HepG2 (cell line): ENCODE measurements at regions not wholly inside any gene's neighbourhood (a gene's known extent, or its start where the extent isn't known, plus 50 kb on each side); places are given as distances from the start of the nearest gene placed in this dataset.

Experiments used
- ATAC-seq: fragments of 200-7000 bp; cut with Tn5 transposase; 3 replicates; pipeline ENCODE4 v1.9.1; 2020; ENCODE audit warnings: mild to moderate bottlenecking, moderate library complexity
- BruUV-seq: library from RNA; stranded (reverse); fragments of 400-500 nt; replicated peaks from 2 replicates; lab custom pipeline; 2021; lab: Mats Ljungman, UMichigan
- CTCF ChIA-PET: fragments of 300-600 bp; formaldehyde crosslinking; extraction: SDS; loops from one replicate; lab custom pipeline; 2021; ENCODE audit warnings: low total read pairs, inconsistent platforms, low intra/inter-chr PET ratio; lab: Yijun Ruan, JAX
- POLR2A ChIA-PET: fragments of 350-600 bp; sonication (Branson Sonifier 250); formaldehyde crosslinking; loops from one replicate; lab custom pipeline; 2020; ENCODE audit warnings: antibody characterized with exemption, inconsistent platforms; lab: Yijun Ruan, JAX
- DNase-seq: peaks from one replicate; pipeline ENCODE4 v3.0.0-alpha.2; 2015; ENCODE audit warnings: low spot score
- FAIRE-seq: peaks from 3 replicates; lab custom pipeline; 2011; peaks lifted over from hg19 to GRCh38; lab: Jason Lieb, UNC
- H2AFZ ChIP-seq: one replicate; pipeline ENCODE4 v1.6.1; 2011; ENCODE audit warnings: low read length, inconsistent platforms
- H3K27ac ChIP-seq: fragments of 300-600 bp; 3 replicates; pipeline ENCODE4 v1.8.0; 2011; ENCODE audit warnings: mixed run types, mild to moderate bottlenecking, mixed read lengths, low read length, inconsistent platforms; ENCODE audit not compliant: insufficient read depth; ENCODE audit errors: extremely low read length
- H3K27me3 ChIP-seq, 2 experiments: fragments of 200-600 bp in 1 of 2; 2 replicates in 1 of 2; 3 replicates in 1 of 2; pipeline versions ENCODE4 v1.6.0 to v1.8.0; 2011; ENCODE audit warnings: low read length in 2 of 2, mild to moderate bottlenecking in 2 of 2, moderate library complexity in 2 of 2, inconsistent platforms in 1 of 2; ENCODE audit not compliant: insufficient read depth in 2 of 2, control insufficient read depth in 1 of 2
- H3K36me3 ChIP-seq, 2 experiments: fragments of 200-600 bp in 1 of 2; replicated peaks in 1 of 2; 2 replicates in 1 of 2; 3 replicates in 1 of 2; pipeline versions ENCODE4 v1.5.1 to v1.8.0; 2011; ENCODE audit warnings: low read length in 2 of 2, inconsistent platforms in 1 of 2; ENCODE audit not compliant: insufficient read depth in 2 of 2, control insufficient read depth in 1 of 2
- H3K4me1 ChIP-seq: 2 replicates; pipeline ENCODE4 v1.5.1; 2012; ENCODE audit warnings: low read length, inconsistent platforms; ENCODE audit not compliant: insufficient read depth
- H3K4me2 ChIP-seq: 2 replicates; pipeline ENCODE4 v1.6.0; 2011; ENCODE audit warnings: low read depth, low read length, inconsistent platforms
- H3K4me3 ChIP-seq, 3 experiments: fragments of 200-600 bp in 1 of 3; sonication (generic), shearing (Covaris generic) in 1 of 3; replicated peaks in 1 of 3; 2 replicates each; pipeline ENCODE4 v1.5.1; 2011 to 2016; ENCODE audit warnings: low read length in 3 of 3, inconsistent platforms in 2 of 3, low read depth in 2 of 3, mild to moderate bottlenecking in 2 of 3, control low read depth in 1 of 3, mixed read lengths in 1 of 3; ENCODE audit not compliant: insufficient read depth in 1 of 3
- H3K79me2 ChIP-seq: one replicate; pipeline ENCODE4 v1.6.1; 2011; ENCODE audit warnings: low read length, inconsistent platforms; ENCODE audit not compliant: insufficient read depth
- H3K9ac ChIP-seq: 2 replicates; pipeline ENCODE4 v1.6.0; 2011; ENCODE audit warnings: mild to moderate bottlenecking, low read depth, low read length, inconsistent platforms; ENCODE audit not compliant: insufficient read depth
- H3K9me3 ChIP-seq: 2 replicates; pipeline ENCODE4 v1.5.1; 2012; ENCODE audit warnings: mild to moderate bottlenecking, low read length
- H4K20me1 ChIP-seq: 2 replicates; pipeline ENCODE4 v1.6.0; 2011; ENCODE audit warnings: inconsistent platforms, mild to moderate bottlenecking, low read length, moderate library complexity; ENCODE audit not compliant: insufficient read depth
- BHLHE40 ChIP-seq: IDR thresholded peaks from 2 replicates; pipeline ENCODE4 v1.6.1; 2011; ENCODE audit warnings: low read length, improper control_type of control experiment
- BORCS8-MEF2B ChIP-seq: sonication (generic); formaldehyde crosslinking; IDR thresholded peaks from 2 replicates; pipeline ENCODE4 v1.8.0; 2022; ENCODE audit warnings: mild to moderate bottlenecking, missing genetic modification reagents
- CEBPB ChIP-seq: IDR thresholded peaks from 2 replicates; pipeline ENCODE4 v1.6.1; 2011; ENCODE audit warnings: low read depth, low read length, improper control_type of control experiment, borderline replicate concordance
- FLYWCH1 ChIP-seq: sonication (generic); formaldehyde crosslinking; IDR thresholded peaks from 2 replicates; pipeline ENCODE4 v1.8.1; 2023; ENCODE audit warnings: mild to moderate bottlenecking, missing genetic modification reagents
- FOXC1 ChIP-seq: sonication (generic); formaldehyde crosslinking; IDR thresholded peaks from 2 replicates; pipeline ENCODE4 v1.8.0; 2022; ENCODE audit warnings: mild to moderate bottlenecking, missing genetic modification reagents, borderline replicate concordance
- KDM4B ChIP-seq: sonication (generic); formaldehyde crosslinking; IDR thresholded peaks from 2 replicates; pipeline ENCODE4 v1.4.0; 2020; ENCODE audit warnings: missing genetic modification reagents
- THAP11 ChIP-seq: IDR thresholded peaks from 2 replicates; pipeline ENCODE4 v1.6.1; 2016; ENCODE audit warnings: missing biosample characterization, missing genetic modification reagents
- U2AF2 ChIP-seq: fragments of 200-400 bp; formaldehyde crosslinking; IDR thresholded peaks from 2 replicates; pipeline ENCODE4 v1.6.1; 2017; ENCODE audit warnings: low read depth, mild to moderate bottlenecking, low read length
- ZBTB7A ChIP-seq: sonication (generic); formaldehyde crosslinking; IDR thresholded peaks from 2 replicates; pipeline ENCODE4 v1.8.0; 2022; ENCODE audit warnings: mild to moderate bottlenecking, missing genetic modification reagents
- ZC3H4 ChIP-seq: sonication (generic); formaldehyde crosslinking; IDR thresholded peaks from 2 replicates; pipeline ENCODE4 v1.4.0; 2020; ENCODE audit warnings: missing genetic modification reagents, borderline replicate concordance
- ZFP36L2 ChIP-seq: sonication (generic); formaldehyde crosslinking; IDR thresholded peaks from 2 replicates; pipeline ENCODE4 v1.4.0; 2020; ENCODE audit warnings: missing genetic modification reagents
- ZIK1 ChIP-seq: sonication (generic); formaldehyde crosslinking; IDR thresholded peaks from 2 replicates; pipeline ENCODE4 v1.5.0; 2020; ENCODE audit warnings: mild to moderate bottlenecking, low read depth, missing genetic modification reagents, borderline replicate concordance
- ZNF101 ChIP-seq: sonication (generic); formaldehyde crosslinking; IDR thresholded peaks from 2 replicates; pipeline ENCODE4 v1.4.0; 2020; ENCODE audit warnings: mild to moderate bottlenecking, low read depth, missing genetic modification reagents, borderline replicate concordance
- ZNF441 ChIP-seq: sonication (generic); formaldehyde crosslinking; IDR thresholded peaks from 2 replicates; pipeline ENCODE4 v1.7.0; 2021; ENCODE audit warnings: missing genetic modification reagents, borderline replicate concordance
- ZNF558 ChIP-seq: sonication (generic); formaldehyde crosslinking; IDR thresholded peaks from 2 replicates; pipeline ENCODE4 v1.9.0; 2022; ENCODE audit warnings: mild to moderate bottlenecking, missing genetic modification reagents, borderline replicate concordance
- ZNF766 ChIP-seq: sonication (generic); formaldehyde crosslinking; IDR thresholded peaks from 2 replicates; pipeline ENCODE4 v1.5.0; 2020; ENCODE audit warnings: missing genetic modification reagents, borderline replicate concordance
- whole genome bisulfite sequencing: methylation state at CpG from one replicate; pipeline ENCODE4 v1.1.6; 2017; ENCODE audit warnings: low lambda C conversion rate; 5-methylcytosine and 5-hydroxymethylcytosine counted together
- in situ Hi-C: cut with HindIII; loops from 2 replicates; pipeline ENCODE4 v1.10.0; 2017; ENCODE audit warnings: low pct_unique_long_range_greater_than_20kb; ENCODE audit not compliant: extremely low pct_ligation_motif_present
- intact Hi-C: fragments of 100-400 bp; cut with micrococcal nuclease; formaldehyde crosslinking; loops from one replicate; pipeline ENCODE4 v1.10.0; 2022; ENCODE audit not compliant: unreplicated experiment
- TF ChIP-seq, protein P1 (sequence below): IDR thresholded peaks from 2 replicates; pipeline ENCODE4 v1.6.1; 2016; ENCODE audit warnings: missing compliant biosample characterization, missing genetic modification reagents, borderline replicate concordance
- TF ChIP-seq, protein P2 (sequence below): sonication (generic); formaldehyde crosslinking; IDR thresholded peaks from 2 replicates; pipeline ENCODE4 v1.4.0; 2020; ENCODE audit warnings: mild to moderate bottlenecking, missing genetic modification reagents
- TF ChIP-seq, protein P3 (sequence below): IDR thresholded peaks from 2 replicates; pipeline ENCODE4 v1.6.1; 2012; ENCODE audit warnings: low read depth, low read length, improper control_type of control experiment
- TF ChIP-seq, protein P4 (sequence below): sonication (generic); formaldehyde crosslinking; IDR thresholded peaks from 2 replicates; pipeline ENCODE4 v1.4.0; 2020; ENCODE audit warnings: mild to moderate bottlenecking, missing genetic modification reagents, borderline replicate concordance

DNA sequence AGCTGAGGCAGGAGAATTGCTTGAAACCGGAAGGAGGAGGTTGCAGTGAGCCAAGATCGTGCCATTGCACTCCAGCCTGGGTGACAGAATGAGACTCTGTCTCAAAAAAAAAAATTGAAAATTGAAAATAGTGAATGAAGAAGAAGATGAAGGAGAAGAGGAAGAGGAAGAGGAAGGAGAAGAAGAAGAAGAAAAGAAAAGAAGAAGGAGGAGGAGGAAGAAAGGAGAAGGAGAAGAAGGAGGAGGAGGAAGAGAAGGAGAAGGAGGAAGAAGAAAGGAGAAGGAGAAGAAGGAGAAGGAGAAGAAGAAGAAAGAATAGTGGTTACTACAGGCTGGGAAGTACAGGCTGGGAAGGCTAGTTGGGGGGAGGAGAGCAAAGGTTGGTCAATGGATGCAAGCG is 124.3 kb upstream of the CPSF6 start:
- in situ Hi-C loops = no loop called here
- ATAC-seq (no peak), DNase-seq (no peak), FAIRE-seq (no peak)
- intact Hi-C loops = no loop called here
- TF ChIP-seq, protein P1, sequence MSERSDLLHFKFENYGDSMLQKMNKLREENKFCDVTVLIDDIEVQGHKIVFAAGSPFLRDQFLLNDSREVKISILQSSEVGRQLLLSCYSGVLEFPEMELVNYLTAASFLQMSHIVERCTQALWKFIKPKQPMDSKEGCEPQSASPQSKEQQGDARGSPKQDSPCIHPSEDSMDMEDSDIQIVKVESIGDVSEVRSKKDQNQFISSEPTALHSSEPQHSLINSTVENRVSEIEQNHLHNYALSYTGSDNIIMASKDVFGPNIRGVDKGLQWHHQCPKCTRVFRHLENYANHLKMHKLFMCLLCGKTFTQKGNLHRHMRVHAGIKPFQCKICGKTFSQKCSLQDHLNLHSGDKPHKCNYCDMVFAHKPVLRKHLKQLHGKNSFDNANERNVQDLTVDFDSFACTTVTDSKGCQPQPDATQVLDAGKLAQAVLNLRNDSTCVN = no peak
- TF ChIP-seq THAP11 (CRISPR knock-in tag) (no peak), FOXC1 (CRISPR knock-in tag) (no peak), ZIK1 (CRISPR knock-in tag) (no peak), ZFP36L2 (CRISPR knock-in tag) (no peak), ZNF558 (no peak), BORCS8-MEF2B (no peak), U2AF2 (no peak), ZC3H4 (CRISPR knock-in tag) (no peak), KDM4B (CRISPR knock-in tag) (no peak), ZNF101 (CRISPR knock-in tag) (no peak), ZNF766 (CRISPR knock-in tag) (no peak), CEBPB (no peak), ZNF441 (CRISPR knock-in tag) (no peak), FLYWCH1 (CRISPR knock-in tag) (no peak), BHLHE40 (no peak), ZBTB7A (CRISPR knock-in tag) (no peak)
- TF ChIP-seq, protein P2, sequence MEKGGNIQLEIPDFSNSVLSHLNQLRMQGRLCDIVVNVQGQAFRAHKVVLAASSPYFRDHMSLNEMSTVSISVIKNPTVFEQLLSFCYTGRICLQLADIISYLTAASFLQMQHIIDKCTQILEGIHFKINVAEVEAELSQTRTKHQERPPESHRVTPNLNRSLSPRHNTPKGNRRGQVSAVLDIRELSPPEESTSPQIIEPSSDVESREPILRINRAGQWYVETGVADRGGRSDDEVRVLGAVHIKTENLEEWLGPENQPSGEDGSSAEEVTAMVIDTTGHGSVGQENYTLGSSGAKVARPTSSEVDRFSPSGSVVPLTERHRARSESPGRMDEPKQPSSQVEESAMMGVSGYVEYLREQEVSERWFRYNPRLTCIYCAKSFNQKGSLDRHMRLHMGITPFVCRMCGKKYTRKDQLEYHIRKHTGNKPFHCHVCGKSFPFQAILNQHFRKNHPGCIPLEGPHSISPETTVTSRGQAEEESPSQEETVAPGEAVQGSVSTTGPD (CRISPR knock-in tag) = no peak
- TF ChIP-seq, protein P3, sequence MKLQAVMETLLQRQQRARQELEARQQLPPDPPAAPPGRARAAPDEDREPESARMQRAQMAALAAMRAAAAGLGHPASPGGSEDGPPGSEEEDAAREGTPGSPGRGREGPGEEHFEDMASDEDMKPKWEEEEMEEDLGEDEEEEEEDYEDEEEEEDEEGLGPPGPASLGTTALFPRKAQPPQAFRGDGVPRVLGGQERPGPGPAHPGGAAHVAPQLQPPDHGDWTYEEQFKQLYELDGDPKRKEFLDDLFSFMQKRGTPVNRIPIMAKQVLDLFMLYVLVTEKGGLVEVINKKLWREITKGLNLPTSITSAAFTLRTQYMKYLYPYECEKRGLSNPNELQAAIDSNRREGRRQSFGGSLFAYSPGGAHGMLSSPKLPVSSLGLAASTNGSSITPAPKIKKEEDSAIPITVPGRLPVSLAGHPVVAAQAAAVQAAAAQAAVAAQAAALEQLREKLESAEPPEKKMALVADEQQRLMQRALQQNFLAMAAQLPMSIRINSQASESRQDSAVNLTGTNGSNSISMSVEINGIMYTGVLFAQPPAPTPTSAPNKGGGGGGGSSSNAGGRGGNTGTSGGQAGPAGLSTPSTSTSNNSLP = no peak
- TF ChIP-seq, protein P4, sequence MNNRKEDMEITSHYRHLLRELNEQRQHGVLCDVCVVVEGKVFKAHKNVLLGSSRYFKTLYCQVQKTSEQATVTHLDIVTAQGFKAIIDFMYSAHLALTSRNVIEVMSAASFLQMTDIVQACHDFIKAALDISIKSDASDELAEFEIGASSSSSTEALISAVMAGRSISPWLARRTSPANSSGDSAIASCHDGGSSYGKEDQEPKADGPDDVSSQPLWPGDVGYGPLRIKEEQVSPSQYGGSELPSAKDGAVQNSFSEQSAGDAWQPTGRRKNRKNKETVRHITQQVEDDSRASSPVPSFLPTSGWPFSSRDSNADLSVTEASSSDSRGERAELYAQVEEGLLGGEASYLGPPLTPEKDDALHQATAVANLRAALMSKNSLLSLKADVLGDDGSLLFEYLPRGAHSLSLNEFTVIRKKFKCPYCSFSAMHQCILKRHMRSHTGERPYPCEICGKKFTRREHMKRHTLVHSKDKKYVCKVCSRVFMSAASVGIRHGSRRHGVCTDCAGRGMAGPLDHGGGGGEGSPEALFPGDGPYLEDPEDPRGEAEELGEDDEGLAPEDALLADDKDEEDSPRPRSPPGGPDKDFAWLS (CRISPR knock-in tag) = no peak
- H3K27me3 ChIP-seq = peaks cover 0 to 6% of the 10 kb centered on the region in 2 experiments; a peak in 1 of 5 replicates
- no peak overlapping the region for H3K4me3 ChIP-seq
- no peak overlapping the region for H2AFZ ChIP-seq
- POLR2A ChIA-PET = no interaction called here
- H3K9ac ChIP-seq = no peak overlapping the region
- no peaks in the 10 kb centered on the region for H3K79me2 ChIP-seq
- CTCF ChIA-PET = no interaction called here
- 12% methylated on average over 2 of the region's 3 CpGs for WGBS
- no peaks in the 10 kb centered on the region for H3K4me1 ChIP-seq
- no peaks in the 10 kb centered on the region for H4K20me1 ChIP-seq
- BruUV-seq = no TSS peak
- no peaks in the 10 kb centered on the region for H3K36me3 ChIP-seq
- H3K9me3 ChIP-seq = no peaks in the 10 kb centered on the region
- no peak overlapping the region for H3K27ac ChIP-seq
- no peak overlapping the region for H3K4me2 ChIP-seq
